Activated B cell treated with CpG ODN at 0.5 μM for 24 hours (primary cell): ENCODE measurements at regions not wholly inside any gene's neighbourhood (a gene's known extent, or its start where the extent isn't known, plus 50 kb on each side); places are given as distances from the start of the nearest gene placed in this dataset.

ENCODE experiments used
- ATAC-seq: fragments of 200-7000 bp; cut with Tn5 transposase; one replicate; pipeline ENCODE4 v1.10.0; 2021; ENCODE audit warnings: low read depth, mild to moderate bottlenecking, moderate library complexity
- CTCF ChIA-PET: fragments of 350-600 bp; sonication (Branson Sonifier 250); formaldehyde crosslinking; loops from one replicate; lab custom pipeline; 2021; ENCODE audit warnings: antibody characterized with exemption; lab: Charles Lee
- POLR2A ChIA-PET: fragments of 350-600 bp; sonication (Branson Sonifier 250); formaldehyde crosslinking; loops from one replicate; lab custom pipeline; 2021; ENCODE audit warnings: antibody characterized with exemption; lab: Charles Lee
- DNase-seq: peaks from one replicate; pipeline ENCODE4 v3.0.0; 2022
- H3K27ac Mint-ChIP-seq: one replicate; pipeline ENCODE4 v1.8.0; 2020; ENCODE audit warnings: mixed read lengths
- H3K27me3 Mint-ChIP-seq: one replicate; pipeline ENCODE4 v1.8.0; 2021; ENCODE audit warnings: mixed read lengths
- H3K36me3 Mint-ChIP-seq: one replicate; pipeline ENCODE4 v1.8.0; 2021; ENCODE audit warnings: low read depth, mixed read lengths
- H3K4me1 Mint-ChIP-seq: one replicate; pipeline ENCODE4 v1.8.0; 2021; ENCODE audit warnings: mixed read lengths
- H3K4me3 Mint-ChIP-seq: one replicate; pipeline ENCODE4 v1.8.0; 2020; ENCODE audit warnings: mild to moderate bottlenecking, mixed read lengths
- H3K9me3 Mint-ChIP-seq: one replicate; pipeline ENCODE4 v1.8.0; 2020; ENCODE audit warnings: mixed read lengths
- intact Hi-C: fragments of 100-400 bp; cut with micrococcal nuclease; formaldehyde crosslinking; loops from one replicate; pipeline ENCODE4 v1.15.1; 2024
- TF ChIP-seq, protein P1 (sequence below): fragments of 200-600 bp; IDR thresholded peaks from one replicate; pipeline ENCODE4 v1.8.0; 2022; ENCODE audit warnings: antibody characterized with exemption, mild to moderate bottlenecking

DNA sequence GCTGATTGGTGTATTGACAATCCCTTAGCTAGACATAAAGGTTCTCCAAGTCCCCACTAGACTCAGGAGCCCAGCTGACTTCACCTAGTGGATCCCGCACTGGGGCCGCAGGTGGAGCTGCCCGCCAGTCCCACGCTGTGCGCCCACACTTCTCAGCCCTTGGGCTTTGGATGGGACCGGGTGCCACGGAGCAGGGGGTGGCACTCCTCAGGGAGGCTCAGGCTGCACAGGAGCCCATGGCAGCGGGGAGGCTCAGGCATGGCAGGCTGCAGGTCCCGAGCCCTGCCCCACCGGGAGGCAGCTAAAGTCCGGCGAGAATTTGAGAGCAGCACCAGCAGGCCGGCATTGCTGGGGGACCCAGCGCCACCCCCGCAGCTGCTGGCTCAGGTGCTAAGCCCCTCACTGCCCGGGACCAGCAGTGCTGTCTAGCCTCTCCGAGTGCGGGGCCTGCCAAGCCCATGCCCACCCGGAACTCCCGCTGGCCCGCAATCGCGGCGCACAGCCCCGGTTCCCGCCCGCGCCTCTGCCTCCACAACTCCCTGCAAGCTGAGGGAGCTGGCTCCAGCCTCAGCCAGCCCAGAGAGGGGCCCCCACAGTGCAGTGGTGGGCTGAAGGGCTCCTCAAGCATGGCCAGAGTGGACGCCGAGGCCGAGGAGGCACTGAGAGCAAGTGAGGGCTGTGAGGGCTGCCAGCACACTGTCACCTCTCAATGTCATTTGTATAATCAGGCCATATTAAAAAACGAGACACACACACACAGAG lies 437.2 kb downstream of the CSNK1G3 start:
- Mint-ChIP-seq H3K9me3 (peaks cover 3% of the 10 kb centered on the region), H3K4me3 (no peak overlapping the region), H3K4me1 (no peaks in the 10 kb centered on the region), H3K27me3 (no peaks in the 10 kb centered on the region), H3K36me3 (no peaks in the 10 kb centered on the region), H3K27ac (no peak overlapping the region)
- ChIA-PET CTCF (no interaction called here), POLR2A (no interaction called here)
- ATAC-seq (no peak), DNase-seq (no peak)
- TF ChIP-seq, protein P1, sequence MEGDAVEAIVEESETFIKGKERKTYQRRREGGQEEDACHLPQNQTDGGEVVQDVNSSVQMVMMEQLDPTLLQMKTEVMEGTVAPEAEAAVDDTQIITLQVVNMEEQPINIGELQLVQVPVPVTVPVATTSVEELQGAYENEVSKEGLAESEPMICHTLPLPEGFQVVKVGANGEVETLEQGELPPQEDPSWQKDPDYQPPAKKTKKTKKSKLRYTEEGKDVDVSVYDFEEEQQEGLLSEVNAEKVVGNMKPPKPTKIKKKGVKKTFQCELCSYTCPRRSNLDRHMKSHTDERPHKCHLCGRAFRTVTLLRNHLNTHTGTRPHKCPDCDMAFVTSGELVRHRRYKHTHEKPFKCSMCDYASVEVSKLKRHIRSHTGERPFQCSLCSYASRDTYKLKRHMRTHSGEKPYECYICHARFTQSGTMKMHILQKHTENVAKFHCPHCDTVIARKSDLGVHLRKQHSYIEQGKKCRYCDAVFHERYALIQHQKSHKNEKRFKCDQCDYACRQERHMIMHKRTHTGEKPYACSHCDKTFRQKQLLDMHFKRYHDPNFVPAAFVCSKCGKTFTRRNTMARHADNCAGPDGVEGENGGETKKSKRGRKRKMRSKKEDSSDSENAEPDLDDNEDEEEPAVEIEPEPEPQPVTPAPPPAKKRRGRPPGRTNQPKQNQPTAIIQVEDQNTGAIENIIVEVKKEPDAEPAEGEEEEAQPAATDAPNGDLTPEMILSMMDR = no peak
- intact Hi-C loops = no loop called here

- ChIA-PET CTCF (no interaction called here), POLR2A (no interaction called here)
- Mint-ChIP-seq H3K4me1 (no peaks in the 10 kb centered on the region), H3K36me3 (no peaks in the 10 kb centered on the region), H3K27me3 (no peaks in the 10 kb centered on the region), H3K9me3 (peaks cover 4% of the 10 kb centered on the region), H3K27ac (no peak overlapping the region), H3K4me3 (no peak overlapping the region)
- no peak for DNase-seq
- ATAC-seq = no peak
- TF ChIP-seq, protein P1 = no peak
- intact Hi-C loops = no loop called here
These were observed 435.8 kb downstream of the CSNK1G3 start for GRCh38 chr5:123947797-123948196.

DNA sequence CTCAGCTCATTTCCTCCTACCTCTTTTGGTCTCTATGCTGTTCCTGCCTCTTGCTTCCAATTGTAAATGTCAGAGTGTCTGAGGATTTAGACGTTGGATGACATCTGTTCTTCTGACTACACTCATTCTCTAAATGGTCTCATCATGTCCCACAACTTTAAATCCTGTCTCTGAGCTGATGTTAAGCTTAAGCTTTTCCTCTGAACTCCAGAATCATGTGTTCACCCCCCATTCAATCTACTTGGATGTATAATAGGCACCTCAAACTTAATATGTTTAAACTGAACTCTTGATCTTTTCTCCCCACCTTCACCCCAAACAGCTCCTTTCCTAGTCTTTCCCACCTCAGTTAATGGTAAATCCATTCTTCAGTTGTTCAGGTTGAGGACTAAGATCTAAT lies 433.6 kb downstream of the CSNK1G3 start:
- Mint-ChIP-seq H3K9me3 (peaks cover 13% of the 10 kb centered on the region), H3K4me1 (no peaks in the 10 kb centered on the region), H3K36me3 (no peaks in the 10 kb centered on the region), H3K4me3 (no peak overlapping the region), H3K27ac (no peak overlapping the region), H3K27me3 (no peaks in the 10 kb centered on the region)
- intact Hi-C loops = no loop called here
- no peak for ATAC-seq
- POLR2A ChIA-PET = no interaction called here
- TF ChIP-seq, protein P1 = no peak
- no peak for DNase-seq
- CTCF ChIA-PET = interaction anchor here (1.6 kb wide), 1 partner anchor 638 kb away, joined by 3 read pairs; no protein-coding TSS in a partner anchor

GRCh38 chr5:123943151-123943550 lies 431.2 kb downstream of the CSNK1G3 start:
- peaks cover 11% of the 10 kb centered on the region for H3K9me3 Mint-ChIP-seq
- no peak overlapping the region for H3K4me3 Mint-ChIP-seq
- ChIA-PET POLR2A (interaction anchor here (0.6 kb wide), 1 partner anchor 228 kb away, joined by 4 read pairs; no protein-coding TSS in a partner anchor), CTCF (no interaction called here)
- ATAC-seq (no peak), DNase-seq (no peak)
- no peaks in the 10 kb centered on the region for H3K4me1 Mint-ChIP-seq
- TF ChIP-seq, protein P1 = no peak
- no peaks in the 10 kb centered on the region for H3K27me3 Mint-ChIP-seq
- no peaks in the 10 kb centered on the region for H3K36me3 Mint-ChIP-seq
- no peak overlapping the region for H3K27ac Mint-ChIP-seq
- intact Hi-C loops = no loop called here

GRCh38 chr5:123940416-123940815 lies 428.4 kb downstream of the CSNK1G3 start:
- peaks cover 14% of the 10 kb centered on the region for H3K9me3 Mint-ChIP-seq
- ChIA-PET CTCF (no interaction called here), POLR2A (no interaction called here)
- no peaks in the 10 kb centered on the region for H3K27me3 Mint-ChIP-seq
- H3K36me3 Mint-ChIP-seq = no peaks in the 10 kb centered on the region
- peaks cover 5% of the 10 kb centered on the region for H3K4me1 Mint-ChIP-seq
- intact Hi-C loops = no loop called here
- no peak overlapping the region for H3K27ac Mint-ChIP-seq
- ATAC-seq (no peak), DNase-seq (no peak)
- TF ChIP-seq, protein P1 = no peak
- no peak overlapping the region for H3K4me3 Mint-ChIP-seq
